Mesendoderm (in vitro differentiated cells): ENCODE measurements at regions not wholly inside any gene's neighbourhood (a gene's known extent, or its start where the extent isn't known, plus 50 kb on each side); places are given as distances from the start of the nearest gene placed in this dataset.

Source experiments
- DNase-seq: peaks from one replicate; pipeline ENCODE4 v3.0.0; 2013
- H2AK5ac ChIP-seq: 2 replicates; pipeline ENCODE4 v1.6.1; 2013; ENCODE audit warnings: low read length, inconsistent platforms
- H2BK120ac ChIP-seq: 2 replicates; pipeline ENCODE4 v1.6.1; 2013; ENCODE audit warnings: low read depth, mild to moderate bottlenecking, low read length, moderate library complexity, mixed read lengths
- H2BK15ac ChIP-seq: replicated peaks from 2 replicates; pipeline ENCODE4 v1.6.1; 2013; ENCODE audit warnings: low read depth, mild to moderate bottlenecking, moderate library complexity
- H2BK5ac ChIP-seq: 2 replicates; pipeline ENCODE4 v1.6.1; 2013; ENCODE audit warnings: low read length, inconsistent platforms
- H3K18ac ChIP-seq: 2 replicates; pipeline ENCODE4 v1.6.1; 2013; ENCODE audit warnings: mild to moderate bottlenecking, low read length, mixed read lengths
- H3K23ac ChIP-seq: one replicate; pipeline ENCODE4 v1.6.1; 2013; ENCODE audit warnings: low read length
- H3K27ac ChIP-seq: 2 replicates; pipeline ENCODE4 v1.5.1; 2013; ENCODE audit warnings: low read depth, mild to moderate bottlenecking, inconsistent platforms, low read length, moderate library complexity
- H3K27me3 ChIP-seq: 2 replicates; pipeline ENCODE4 v1.6.1; 2013; ENCODE audit warnings: low read length, control low read depth, mild to moderate bottlenecking, inconsistent platforms; ENCODE audit not compliant: insufficient read depth, poor library complexity
- H3K36me3 ChIP-seq: 2 replicates; pipeline ENCODE4 v1.6.1; 2013; ENCODE audit warnings: low read length, inconsistent platforms; ENCODE audit not compliant: control insufficient read depth, insufficient read depth
- H3K4ac ChIP-seq: one replicate; pipeline ENCODE4 v1.6.1; 2013; ENCODE audit warnings: low read depth, mild to moderate bottlenecking, low read length, moderate library complexity
- H3K4me1 ChIP-seq: 2 replicates; pipeline ENCODE4 v1.6.1; 2013; ENCODE audit warnings: low read depth, low read length, inconsistent platforms; ENCODE audit not compliant: control insufficient read depth
- H3K4me2 ChIP-seq: 2 replicates; pipeline ENCODE4 v1.6.1; 2013; ENCODE audit warnings: low read length
- H3K4me3 ChIP-seq: 2 replicates; pipeline ENCODE4 v1.5.1; 2013; ENCODE audit warnings: mild to moderate bottlenecking, low read length
- H3K56ac ChIP-seq: one replicate; pipeline ENCODE4 v1.6.1; 2013; ENCODE audit warnings: low read length
- H3K79me1 ChIP-seq: 2 replicates; pipeline ENCODE4 v1.6.1; 2013; ENCODE audit warnings: low read length, inconsistent platforms
- H3K79me2 ChIP-seq: 2 replicates; pipeline ENCODE4 v1.6.1; 2013; ENCODE audit warnings: mild to moderate bottlenecking, low read length; ENCODE audit not compliant: control insufficient read depth, insufficient read depth
- H3K9ac ChIP-seq: 2 replicates; pipeline ENCODE4 v1.6.1; 2013; ENCODE audit warnings: low read length, inconsistent platforms
- H4K5ac ChIP-seq: one replicate; pipeline ENCODE4 v1.6.1; 2013; ENCODE audit warnings: low read length
- H4K8ac ChIP-seq: one replicate; pipeline ENCODE4 v1.6.1; 2013; ENCODE audit warnings: low read depth, mild to moderate bottlenecking, control low read depth, low read length, moderate library complexity
- WGBS: extraction: QIAGEN DNeasy Blood & Tissue Kit; methylation state at CpG from one replicate; pipeline ENCODE4 v1.1.7; 2013; ENCODE audit warnings: low lambda C conversion rate, missing lambda C conversion rate; ENCODE audit not compliant: insufficient coverage; ENCODE audit errors: extremely low coverage; 5-methylcytosine and 5-hydroxymethylcytosine counted together

DNA sequence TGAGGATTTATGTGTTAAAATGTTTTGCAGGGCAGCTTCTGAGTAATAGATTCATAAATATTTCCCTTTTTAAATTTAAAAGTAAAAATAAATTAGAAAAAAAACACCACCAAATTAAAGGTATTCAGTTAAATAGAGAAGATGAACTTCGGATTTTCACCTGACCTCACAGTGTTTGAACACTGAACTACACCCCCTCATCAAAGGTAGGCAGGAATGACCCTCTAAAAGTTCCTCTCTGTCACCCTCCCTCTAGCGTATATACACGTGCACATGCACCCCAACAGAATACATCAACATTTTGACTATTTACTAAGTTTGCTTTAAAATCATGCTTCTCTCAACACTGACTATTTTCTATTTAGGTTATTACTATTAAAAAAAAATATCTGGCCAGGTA is 528.3 kb downstream of the QKI start:
- no peak overlapping the region for H2BK120ac ChIP-seq
- H4K8ac ChIP-seq: no peak overlapping the region
- WGBS: no CpG with 5 or more reads among the region's 3 CpGs
- no peak overlapping the region for H3K4me2 ChIP-seq
- no peak overlapping the region for H4K5ac ChIP-seq
- H3K4me3 ChIP-seq: no peak overlapping the region
- DNase-seq: no peak
- H3K4ac ChIP-seq: no peak overlapping the region
- H2AK5ac ChIP-seq: no peak overlapping the region
- peaks cover 17% of the 10 kb centered on the region for H3K4me1 ChIP-seq
- H3K18ac ChIP-seq: no peak overlapping the region
- no peak overlapping the region for H3K56ac ChIP-seq
- no peak overlapping the region for H3K9ac ChIP-seq
- H2BK5ac ChIP-seq: no peak overlapping the region
- H3K27me3 ChIP-seq: no peaks in the 10 kb centered on the region
- no peak overlapping the region for H3K23ac ChIP-seq
- H3K36me3 ChIP-seq: no peaks in the 10 kb centered on the region
- no peak overlapping the region for H3K27ac ChIP-seq
- H2BK15ac ChIP-seq: no peak overlapping the region
- no peaks in the 10 kb centered on the region for H3K79me2 ChIP-seq
- no peaks in the 10 kb centered on the region for H3K79me1 ChIP-seq

DNA sequence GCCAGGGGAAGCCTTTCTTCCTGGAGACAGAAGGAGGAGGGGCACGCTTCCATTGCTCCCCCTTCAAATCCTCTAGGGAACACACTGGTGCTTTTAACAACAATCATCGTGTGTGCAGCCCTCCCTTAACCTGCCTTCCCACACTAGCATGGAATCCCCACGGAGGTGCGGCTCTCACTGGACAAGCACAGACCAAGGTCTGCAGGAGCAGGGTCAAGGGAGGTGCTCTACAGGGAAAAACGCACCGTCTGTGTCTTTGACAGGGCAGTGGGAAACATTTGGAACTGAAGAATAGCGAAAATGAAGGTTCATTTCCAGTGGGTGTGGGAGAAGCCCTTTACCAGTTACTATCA is 527.1 kb downstream of the QKI start:
- Histone ChIP-seq H3K4ac (no peak overlapping the region), H3K4me3 (no peak overlapping the region), H3K56ac (peak overlapping the region; percentile 31), H4K5ac (no peak overlapping the region), H3K4me2 (no peak overlapping the region), H3K23ac (no peak overlapping the region), H3K79me1 (no peaks in the 10 kb centered on the region), H3K27ac (no peak overlapping the region), H3K18ac (no peak overlapping the region), H3K36me3 (no peaks in the 10 kb centered on the region), H3K4me1 (peaks cover 18% of the 10 kb centered on the region), H2BK15ac (no peak overlapping the region), H2AK5ac (no peak overlapping the region), H2BK5ac (peak overlapping the region; percentile 48), H3K27me3 (no peaks in the 10 kb centered on the region), H4K8ac (no peak overlapping the region), H2BK120ac (no peak overlapping the region), H3K9ac (no peak overlapping the region), H3K79me2 (no peaks in the 10 kb centered on the region)
- DNase-seq: no peak
- no CpG with 5 or more reads among the region's 7 CpGs for WGBS

DNA sequence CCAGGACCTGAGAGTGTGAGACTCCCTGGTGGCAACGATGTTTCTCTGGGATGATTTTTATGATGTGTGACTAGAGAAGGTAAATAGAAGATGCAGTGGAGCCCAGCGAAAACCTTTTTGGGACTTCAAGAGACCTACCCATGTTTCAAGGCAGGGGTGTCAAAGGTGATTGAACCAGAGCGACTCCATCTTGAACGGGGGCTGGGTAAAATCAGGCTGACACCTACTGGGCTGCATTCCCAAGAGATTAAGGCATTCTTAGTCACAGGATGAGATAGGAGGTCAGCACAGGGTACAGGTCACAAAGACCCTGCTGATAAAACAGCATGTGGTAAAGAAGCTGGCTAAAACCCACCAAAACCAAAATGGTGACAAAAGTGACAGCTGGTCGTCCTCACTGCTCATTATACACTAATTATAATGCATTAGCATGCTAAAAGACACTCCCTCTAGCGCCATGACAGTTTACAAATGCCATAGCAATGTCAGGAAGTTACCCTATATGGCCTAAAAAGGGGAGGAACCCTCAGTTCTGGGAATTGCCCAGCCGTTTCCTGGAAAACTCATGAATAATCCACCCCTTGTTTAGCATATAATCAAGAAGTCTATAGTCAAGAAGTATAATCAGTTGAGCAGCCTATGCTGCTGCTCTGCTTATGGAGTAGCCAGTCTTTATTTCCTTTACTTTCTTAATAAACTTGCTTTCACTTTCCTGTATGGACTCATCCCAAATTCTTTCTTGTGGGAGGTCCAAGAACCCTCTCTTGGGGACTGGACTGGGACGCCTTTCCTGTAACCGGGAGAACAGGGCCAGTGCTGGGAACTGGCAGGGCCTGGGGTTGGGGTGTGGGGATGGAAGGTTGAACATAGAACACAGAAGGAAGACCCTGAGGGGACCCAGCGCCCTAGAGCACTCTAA is 526.4 kb downstream of the QKI start:
- H3K79me1 ChIP-seq: no peaks in the 10 kb centered on the region
- no peak overlapping the region for H3K4ac ChIP-seq
- no peaks in the 10 kb centered on the region for H3K79me2 ChIP-seq
- WGBS: no CpG with 5 or more reads among the region's 10 CpGs
- H2BK5ac ChIP-seq: peak overlapping the region; percentile 78
- H4K8ac ChIP-seq: peak overlapping the region; percentile 0
- peaks cover 16% of the 10 kb centered on the region for H3K4me1 ChIP-seq
- H2BK15ac ChIP-seq: no peak overlapping the region
- peak overlapping the region; percentile 5 for H3K27ac ChIP-seq
- H3K4me2 ChIP-seq: no peak overlapping the region
- no peaks in the 10 kb centered on the region for H3K27me3 ChIP-seq
- H3K4me3 ChIP-seq: no peak overlapping the region
- no peaks in the 10 kb centered on the region for H3K36me3 ChIP-seq
- peak overlapping the region; percentile 64 for H2AK5ac ChIP-seq
- H2BK120ac ChIP-seq: peak overlapping the region; percentile 16
- H3K56ac ChIP-seq: peak overlapping the region; percentile 22
- peak overlapping the region; percentile 88 for H3K18ac ChIP-seq
- H3K23ac ChIP-seq: no peak overlapping the region
- no peak overlapping the region for H3K9ac ChIP-seq
- DNase-seq: peak; percentile 95
- H4K5ac ChIP-seq: no peak overlapping the region

DNA sequence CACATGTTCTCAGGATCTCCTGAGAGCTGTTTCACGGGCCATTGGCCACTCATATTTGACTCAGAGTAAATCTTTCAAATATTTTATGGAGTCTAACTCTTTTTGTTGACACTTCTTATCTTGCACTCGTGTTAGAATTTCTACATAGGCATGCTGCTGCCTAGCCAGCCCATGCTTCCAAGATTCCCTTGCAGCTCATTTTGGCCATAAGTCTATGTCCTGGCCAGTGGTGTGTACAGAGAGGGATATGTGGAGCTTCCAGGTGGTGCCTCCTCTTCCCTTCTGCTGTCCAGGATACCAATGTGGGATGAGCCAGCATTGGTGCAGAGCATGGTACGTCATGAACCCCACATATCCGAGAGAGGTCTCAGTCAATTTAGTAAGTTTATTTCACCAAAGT is 522.6 kb downstream of the QKI start:
- WGBS: no CpG with 5 or more reads among the region's 4 CpGs
- no peak overlapping the region for H3K56ac ChIP-seq
- H3K23ac ChIP-seq: no peak overlapping the region
- H3K18ac ChIP-seq: no peak overlapping the region
- H3K27ac ChIP-seq: no peak overlapping the region
- no peaks in the 10 kb centered on the region for H3K27me3 ChIP-seq
- H3K4me1 ChIP-seq: peaks cover 13% of the 10 kb centered on the region
- no peak overlapping the region for H4K8ac ChIP-seq
- no peak overlapping the region for H3K9ac ChIP-seq
- no peak for DNase-seq
- no peak overlapping the region for H2BK120ac ChIP-seq
- no peak overlapping the region for H4K5ac ChIP-seq
- no peaks in the 10 kb centered on the region for H3K79me2 ChIP-seq
- no peak overlapping the region for H3K4ac ChIP-seq
- no peak overlapping the region for H3K4me2 ChIP-seq
- H2AK5ac ChIP-seq: no peak overlapping the region
- H2BK5ac ChIP-seq: peak overlapping the region; percentile 71
- H3K4me3 ChIP-seq: no peak overlapping the region
- H3K36me3 ChIP-seq: no peaks in the 10 kb centered on the region
- H2BK15ac ChIP-seq: no peak overlapping the region
- H3K79me1 ChIP-seq: no peaks in the 10 kb centered on the region

DNA sequence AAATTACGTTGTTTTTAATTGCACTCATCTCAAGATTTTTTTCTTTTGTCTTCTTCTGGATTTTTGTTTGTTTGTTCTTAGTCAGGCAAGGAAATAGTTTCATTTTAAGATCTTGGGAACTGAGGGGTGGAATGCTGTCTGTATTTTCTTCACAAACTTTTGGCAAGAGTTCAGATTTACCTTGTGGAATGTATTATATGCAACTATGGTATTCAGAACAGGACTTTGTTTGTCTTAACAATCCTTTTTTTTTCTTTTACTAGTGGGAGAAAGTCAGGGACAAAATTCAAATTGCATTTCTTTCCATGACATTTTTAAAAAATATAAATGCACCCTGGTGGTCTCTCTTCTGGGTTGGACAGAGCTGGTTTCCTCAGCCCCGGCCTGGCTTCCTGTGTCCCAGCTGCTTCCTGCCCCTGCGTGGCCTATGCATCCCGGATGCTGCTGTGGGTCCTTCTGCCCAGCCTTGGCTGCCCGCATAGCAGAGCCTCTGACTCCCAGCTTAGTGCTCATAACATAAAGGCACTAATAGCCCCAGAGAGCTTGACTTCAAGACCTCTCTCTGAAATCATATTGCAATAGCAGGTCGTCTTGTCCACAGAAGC is 520.7 kb downstream of the QKI start:
- Histone ChIP-seq H2BK15ac (no peak overlapping the region), H3K23ac (no peak overlapping the region), H3K4me3 (no peak overlapping the region), H3K27ac (no peak overlapping the region), H3K27me3 (no peaks in the 10 kb centered on the region), H3K79me1 (no peaks in the 10 kb centered on the region), H2AK5ac (no peak overlapping the region), H3K36me3 (no peaks in the 10 kb centered on the region), H3K4ac (no peak overlapping the region), H3K4me2 (no peak overlapping the region), H4K8ac (no peak overlapping the region), H2BK5ac (no peak overlapping the region), H3K4me1 (peaks cover 3% of the 10 kb centered on the region), H3K9ac (no peak overlapping the region), H3K79me2 (no peaks in the 10 kb centered on the region), H3K56ac (no peak overlapping the region), H3K18ac (no peak overlapping the region), H2BK120ac (no peak overlapping the region), H4K5ac (no peak overlapping the region)
- DNase-seq: no peak
- WGBS: no CpG with 5 or more reads among the region's 6 CpGs
